GM18868 (cell line): ENCODE measurements at regions not wholly inside any gene's neighbourhood (a gene's known extent, or its start where the extent isn't known, plus 50 kb on each side); places are given as distances from the start of the nearest gene placed in this dataset.

Source experiments
- ATAC-seq: cut with Tn5 transposase; IDR thresholded peaks from one replicate; pipeline ENCODE4 v1.9.1; 2021; ENCODE audit warnings: mild to moderate bottlenecking, moderate library complexity; ENCODE audit not compliant: unreplicated experiment

DNA sequence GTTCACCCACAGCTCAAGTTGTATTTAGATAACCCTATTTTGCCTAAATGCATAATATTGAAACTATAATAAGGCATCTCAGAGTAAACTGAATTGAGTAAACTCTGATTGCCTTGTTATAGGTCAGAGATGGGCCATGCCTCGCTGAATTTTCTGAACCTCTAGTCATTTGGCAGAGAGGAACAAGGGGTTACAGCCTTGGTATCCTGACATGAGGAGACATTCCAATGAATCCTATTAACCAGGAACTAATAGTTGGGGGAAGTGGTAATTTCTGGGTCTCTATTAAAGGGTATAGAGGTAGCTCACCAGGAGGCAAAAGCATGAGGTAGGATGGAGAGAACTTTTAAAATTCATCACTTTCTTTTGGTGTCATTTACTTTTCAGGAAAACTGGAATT lies 227.4 kb upstream of the CHST9 start:
- no peak for ATAC-seq

DNA sequence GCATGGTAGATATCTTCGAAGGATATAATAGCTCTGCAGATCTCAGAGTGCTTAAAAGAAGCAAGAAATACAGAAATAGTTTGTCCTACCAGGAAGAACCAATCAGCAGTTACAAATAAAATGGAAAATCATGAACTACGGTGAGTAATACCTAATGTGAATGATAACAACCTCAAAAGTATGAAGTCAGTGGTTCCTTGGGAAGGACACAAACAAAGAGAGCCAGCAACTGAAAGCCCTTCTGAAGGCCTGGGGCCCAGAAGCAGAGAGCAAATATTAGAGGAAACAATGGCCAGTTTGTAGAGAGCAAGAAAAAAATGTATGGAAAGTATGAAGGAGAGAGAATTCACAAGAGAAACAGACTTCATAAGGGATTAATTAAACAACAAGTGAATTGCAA lies 226.8 kb upstream of the CHST9 start:
- ATAC-seq = no peak

DNA sequence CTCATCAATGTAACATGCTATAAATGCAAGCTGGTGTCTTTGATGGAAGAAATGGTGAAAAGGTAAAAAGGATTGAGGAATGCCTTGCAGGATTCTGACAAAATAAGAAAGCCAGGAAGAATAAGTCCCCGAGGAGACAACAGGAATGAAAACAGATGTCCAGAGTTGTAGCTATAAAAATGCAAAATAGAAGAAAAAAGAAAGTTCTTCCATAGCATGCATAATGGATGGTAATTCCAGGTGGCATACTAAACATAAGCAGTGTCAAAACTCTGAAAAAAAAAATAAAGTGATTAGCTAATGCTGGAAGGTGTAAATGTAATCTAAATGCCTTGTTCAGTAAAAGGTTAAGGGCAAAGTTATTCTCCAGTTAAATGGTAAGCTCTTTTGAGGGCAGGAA lies 225.9 kb upstream of the CHST9 start:
- ATAC-seq = no peak

DNA sequence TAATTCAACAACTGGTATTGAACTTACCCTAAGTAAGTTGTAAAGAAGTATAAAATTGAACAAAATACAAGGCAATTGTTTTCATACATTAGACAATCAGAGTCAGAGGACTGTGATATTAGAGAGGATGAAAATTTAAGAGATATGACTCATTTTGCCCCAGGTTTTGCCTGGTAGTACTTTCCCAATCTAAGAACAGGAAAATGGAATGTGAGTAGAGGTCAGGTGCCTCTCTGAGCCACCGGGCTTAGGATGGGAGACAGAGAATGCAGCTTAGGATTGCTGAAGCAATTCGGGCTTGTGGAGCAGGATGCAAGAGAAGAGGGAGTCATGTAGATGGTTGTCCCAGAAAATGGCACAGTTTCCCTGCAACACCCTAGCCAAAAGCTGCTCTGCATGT lies 219.7 kb upstream of the CHST9 start:
- no peak for ATAC-seq

DNA sequence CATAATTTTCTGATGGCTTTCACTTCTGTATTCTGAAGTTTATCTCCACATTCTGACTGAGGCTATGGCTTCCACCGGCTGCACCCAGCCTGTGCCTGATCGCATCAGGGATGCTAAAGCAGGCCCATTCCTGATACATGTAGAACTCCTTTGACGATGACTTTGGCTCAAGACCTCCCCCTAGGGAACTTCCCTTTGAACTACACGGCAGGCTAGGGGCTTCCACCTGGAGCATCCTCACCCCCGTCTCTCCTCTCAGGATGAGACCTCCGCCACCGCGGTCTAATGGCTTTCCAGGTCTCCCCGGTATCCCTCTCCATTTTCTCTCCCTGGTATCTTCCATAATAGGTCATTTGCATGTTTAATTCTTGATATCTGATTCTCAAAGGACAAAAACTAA lies 214.9 kb upstream of the CHST9 start:
- no peak for ATAC-seq

DNA sequence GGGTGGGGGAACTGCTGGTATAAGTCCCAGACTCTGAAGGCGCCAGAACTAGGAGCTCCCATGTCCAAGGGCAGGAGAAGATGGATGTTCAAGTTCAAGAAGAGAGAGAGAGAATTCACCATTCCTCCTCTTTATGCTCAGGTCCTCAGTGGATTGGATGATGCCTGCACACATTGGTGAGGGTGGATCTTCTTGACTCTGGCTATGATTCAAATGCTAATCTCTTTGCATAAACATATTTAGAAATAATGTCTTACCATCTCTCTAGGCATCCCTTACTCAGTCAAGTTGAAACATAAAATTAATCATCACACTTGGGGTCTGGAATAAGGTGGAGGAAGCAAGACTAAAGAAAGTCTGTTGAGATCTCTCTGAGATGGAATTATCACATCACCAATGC lies 210.6 kb upstream of the CHST9 start:
- ATAC-seq = no peak

DNA sequence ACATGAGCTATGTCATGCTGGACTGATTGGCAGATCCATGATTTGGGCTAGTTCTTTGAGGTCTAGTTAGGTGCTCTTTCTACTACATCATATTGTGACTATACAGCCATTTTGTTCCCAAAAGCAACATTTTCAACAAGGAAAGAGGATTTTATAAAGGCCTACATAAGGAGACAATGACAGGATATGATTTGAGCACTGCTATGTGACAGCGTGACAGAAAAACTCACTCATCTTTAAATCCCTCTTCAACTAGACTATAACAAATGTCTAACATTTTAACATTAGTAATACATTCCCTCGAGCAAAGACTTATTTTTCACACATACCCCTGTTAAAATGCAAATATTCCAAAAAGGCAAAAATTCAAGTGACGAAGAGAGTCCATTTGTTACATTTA lies 209.6 kb upstream of the CHST9 start:
- ATAC-seq = no peak

DNA sequence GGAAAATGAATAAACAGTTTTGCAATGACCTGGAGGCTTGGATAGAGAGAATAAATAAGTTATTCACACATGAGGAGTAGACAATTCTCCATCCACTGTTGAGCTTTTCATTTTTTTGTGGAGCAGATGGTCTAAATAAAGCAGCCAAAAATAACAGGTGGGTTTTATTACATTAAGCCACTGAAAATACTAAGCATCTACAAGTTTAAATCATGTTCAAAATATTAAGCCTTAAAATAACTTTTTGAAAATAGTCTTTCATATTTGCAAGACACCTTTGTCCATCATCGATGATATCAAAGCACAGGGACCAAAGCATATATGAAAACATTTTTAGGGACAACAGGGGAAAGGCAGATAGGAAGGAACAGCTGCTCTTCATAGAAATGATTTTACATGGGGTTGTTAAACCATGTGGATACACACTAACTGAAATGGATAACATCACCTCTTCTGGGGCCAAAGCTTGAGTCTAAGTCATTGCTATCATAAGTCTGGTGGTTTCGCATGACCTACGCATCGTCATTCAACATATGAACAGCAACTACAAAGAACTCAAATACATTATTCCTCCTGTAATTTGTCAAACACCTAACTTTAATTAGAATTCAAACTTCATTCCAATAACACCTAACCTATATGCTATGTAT lies 197.6 kb upstream of the CHST9 start:
- ATAC-seq = no peak

DNA sequence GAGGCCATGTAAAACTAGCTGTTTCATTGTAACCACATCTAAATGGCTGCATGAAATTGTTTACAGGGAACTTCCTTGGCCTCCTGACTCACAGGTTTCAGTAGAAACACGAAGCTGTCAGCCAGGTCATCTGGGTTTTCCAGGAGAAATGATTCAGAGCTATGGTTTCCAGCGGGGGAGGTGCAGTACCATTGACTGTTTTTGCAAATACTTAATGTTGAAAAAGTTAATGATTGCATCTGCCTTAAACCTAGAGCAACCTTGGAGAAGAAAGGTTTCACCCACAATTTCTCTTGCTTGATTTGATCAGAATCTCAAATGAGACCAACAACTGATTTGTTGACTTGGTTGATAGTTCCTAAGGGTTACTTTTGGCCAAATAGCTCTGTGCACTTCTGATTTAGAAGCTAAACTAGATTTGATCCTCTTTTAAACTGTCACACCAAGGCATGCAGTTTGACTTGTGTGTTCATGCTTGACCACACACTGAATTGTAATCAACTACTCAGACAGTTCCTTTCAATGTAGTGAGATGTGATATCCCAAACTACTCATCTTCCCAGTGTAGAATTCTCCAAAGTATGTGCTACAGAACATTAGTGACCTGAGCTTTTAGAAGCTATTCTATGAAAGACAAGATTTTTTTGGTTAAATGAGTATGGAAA lies 193.5 kb upstream of the CHST9 start:
- ATAC-seq = peak; percentile 67

DNA sequence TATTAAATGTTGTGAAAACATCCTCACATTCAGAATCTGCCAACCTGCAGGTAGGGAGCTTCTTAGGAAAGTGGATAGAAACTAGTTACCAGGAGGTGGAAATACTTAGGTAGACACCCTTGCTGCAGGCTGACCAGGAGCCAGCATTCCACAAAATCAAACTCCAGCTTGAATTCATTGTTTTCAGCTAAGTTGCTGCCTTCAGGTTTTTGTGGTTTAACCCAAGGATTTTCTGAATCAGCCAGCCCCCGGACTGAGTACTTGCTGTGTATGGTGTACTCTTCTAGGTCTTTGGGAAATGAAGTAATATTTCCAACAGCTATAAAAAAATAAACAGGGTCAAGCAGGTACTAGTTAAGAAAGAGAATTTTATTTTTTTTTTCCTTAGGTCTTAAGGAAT lies 192.1 kb upstream of the CHST9 start:
- no peak for ATAC-seq

DNA sequence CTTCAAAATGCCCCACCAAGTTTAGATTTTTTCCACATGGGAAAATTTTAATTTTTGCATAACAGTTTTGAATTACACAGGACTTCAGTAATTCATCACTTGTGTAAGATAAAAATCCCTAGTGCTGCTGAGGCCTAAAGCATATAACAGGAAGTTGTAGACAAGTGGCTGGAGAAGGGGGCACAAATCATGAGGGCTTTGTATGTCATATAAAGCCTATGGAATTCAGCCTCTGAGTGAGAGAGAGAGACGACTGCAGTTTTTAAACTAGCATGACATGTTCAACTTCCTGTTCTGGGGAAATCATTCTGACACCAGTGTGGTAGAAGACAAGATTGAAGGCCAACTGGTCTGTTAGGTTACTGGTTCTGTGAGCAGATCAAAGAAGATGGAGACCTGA lies 187.3 kb upstream of the CHST9 start:
- no peak for ATAC-seq

DNA sequence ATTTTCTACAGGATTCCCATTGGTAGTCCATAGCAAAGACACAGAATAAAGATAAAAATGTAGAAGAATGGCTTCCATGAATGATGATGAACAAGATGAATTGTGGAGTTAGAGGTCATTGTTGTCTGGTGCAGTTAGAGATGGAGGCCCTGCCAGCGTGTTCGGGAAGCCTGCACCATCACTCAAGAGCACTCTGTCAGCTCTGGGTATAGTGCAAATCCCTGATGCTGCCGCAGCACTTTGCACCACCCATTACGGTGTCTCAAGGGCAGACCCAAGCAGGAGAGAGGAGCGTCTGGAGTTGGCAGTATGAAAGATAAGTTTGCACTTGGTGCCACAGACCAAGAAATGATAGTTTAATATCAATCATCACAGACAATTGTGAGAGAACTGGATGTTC lies 181.6 kb upstream of the CHST9 start:
- no peak for ATAC-seq

DNA sequence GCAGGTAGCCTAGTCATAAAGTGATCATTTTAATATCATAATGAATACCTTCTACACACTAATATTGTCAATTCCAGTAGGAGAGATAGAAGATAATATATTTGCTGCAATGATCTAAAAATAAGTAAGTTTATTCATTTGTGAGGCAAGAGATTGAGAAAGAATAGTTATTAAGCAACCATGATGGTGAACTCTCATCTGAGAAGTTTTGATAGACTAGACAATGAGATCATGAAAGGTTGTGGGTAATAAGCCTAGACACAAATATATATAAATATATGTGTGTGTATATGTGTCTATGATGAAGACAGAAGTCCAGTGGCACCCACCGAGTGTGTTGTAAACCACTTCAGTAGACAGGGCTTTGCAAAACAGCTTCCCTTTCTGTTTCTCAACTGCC lies 181.0 kb upstream of the CHST9 start:
- no peak for ATAC-seq

DNA sequence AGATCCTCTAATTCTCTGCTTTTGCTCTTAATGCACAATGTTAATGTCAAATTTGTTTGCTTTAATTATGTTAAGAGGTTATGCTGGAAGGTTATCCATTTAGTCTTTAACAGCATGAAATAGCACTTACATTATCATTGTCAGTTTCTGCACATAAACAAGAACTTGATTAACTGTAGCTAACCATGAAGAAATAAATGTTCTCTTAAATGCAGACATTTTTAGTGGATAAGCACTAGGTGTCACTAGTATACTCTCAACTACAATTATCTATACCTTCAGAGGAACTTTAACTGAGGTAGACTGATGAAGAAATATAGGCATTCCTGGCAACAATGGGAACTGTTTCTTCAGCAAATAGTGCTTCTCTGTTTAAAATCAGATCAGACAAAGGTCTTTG lies 178.8 kb upstream of the CHST9 start:
- peak; percentile 46 for ATAC-seq

DNA sequence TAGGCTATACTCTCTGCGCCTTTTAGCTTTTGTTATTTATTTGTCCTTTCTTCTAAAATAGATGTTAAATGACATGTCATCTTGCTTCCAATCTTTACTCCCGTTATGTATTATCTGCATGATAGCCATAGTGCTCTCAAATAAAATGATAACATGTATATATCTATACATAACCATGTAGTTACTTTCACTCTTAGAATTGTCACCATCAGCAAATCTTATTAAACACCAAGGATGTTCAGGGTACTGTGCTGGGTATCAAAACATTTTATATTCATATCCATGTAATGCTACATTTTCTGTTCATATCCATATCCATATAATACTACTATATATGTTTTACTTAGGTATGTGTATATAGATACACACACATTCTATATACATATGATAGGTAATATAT lies 176.4 kb upstream of the CHST9 start:
- ATAC-seq = no peak

DNA sequence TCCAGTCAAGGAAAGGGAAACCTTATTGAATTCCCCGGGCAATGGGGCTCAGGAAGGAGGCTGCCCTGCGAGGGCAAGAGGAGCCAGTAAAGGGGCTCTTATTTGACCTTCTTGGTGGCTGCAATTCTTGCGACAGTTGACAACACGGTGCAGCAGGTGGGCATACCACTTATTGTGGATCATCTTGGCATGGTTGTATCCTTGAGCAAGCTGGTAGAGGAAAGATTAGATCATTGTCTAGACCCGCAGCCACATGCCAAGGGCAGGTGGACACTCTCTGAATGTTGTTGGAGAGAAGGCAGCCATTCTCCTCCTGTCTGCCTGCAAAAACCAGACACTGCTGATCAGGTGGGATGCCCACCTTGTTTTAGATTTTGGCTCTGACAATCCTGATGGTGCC lies 170.2 kb upstream of the CHST9 start:
- no peak for ATAC-seq

DNA sequence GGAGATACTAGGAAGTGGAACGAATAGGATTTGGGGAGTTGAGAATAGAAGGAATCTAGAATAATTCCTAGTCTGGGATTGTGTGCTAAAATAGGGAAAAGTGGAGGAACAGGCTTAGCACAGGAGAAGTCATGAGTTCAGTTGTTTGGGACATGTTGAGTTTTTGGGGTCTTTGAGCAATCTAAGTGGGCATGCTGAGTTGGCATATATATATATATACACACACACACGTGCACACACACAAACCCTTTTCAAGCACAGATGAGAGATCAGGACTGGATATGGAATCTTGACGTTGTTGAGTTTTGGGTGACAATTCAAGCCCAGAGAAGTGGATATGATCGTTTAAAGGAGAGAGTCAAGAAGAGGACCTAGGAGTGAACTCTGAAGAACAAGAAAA lies 168.2 kb upstream of the CHST9 start:
- ATAC-seq = no peak

DNA sequence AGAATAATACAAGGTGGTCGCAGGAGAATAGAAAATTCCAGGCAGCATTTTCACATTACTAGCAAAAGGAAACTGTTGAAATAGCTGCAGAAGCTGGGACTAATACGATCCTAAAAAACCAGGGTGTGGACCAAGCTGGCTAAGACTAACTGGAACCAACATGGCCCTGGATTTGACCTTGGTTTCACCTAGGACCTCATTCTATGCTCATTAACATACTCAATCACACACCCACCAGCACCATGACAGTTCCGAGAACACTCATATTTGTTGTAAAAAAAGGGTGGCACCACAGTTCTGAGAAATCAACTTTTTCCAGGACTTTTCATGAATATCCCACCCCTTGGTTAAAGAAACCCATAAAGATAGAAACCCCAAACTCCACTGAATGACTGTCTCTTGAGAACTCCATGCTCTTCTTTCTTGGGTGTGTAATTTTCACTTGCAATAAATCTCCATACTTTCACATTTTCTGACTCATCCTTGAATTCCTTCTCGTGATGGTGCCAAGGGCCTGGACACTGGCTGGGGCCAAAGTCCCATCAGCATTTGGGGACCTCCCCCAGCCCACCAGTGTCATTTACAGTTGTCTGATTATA lies 164.3 kb upstream of the CHST9 start:
- ATAC-seq = no peak

DNA sequence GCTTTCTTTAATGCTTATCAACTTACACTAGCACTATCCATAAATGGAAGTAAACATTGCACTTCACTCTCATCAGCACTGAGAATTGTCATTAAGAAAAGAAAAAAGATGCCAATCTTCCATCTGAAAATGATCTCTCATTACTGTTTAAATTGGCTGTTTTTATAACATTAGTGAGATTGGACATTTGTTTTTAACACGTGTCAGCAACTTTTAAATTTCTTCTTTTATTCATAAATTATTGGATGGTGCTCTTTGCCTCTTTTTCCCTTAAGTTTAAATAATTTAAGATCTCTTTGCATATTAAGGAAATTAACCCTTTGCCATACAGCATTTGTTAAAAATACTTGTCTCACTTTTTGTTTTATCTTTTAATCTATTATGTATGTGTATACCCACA lies 146.5 kb upstream of the CHST9 start:
- ATAC-seq = no peak

DNA sequence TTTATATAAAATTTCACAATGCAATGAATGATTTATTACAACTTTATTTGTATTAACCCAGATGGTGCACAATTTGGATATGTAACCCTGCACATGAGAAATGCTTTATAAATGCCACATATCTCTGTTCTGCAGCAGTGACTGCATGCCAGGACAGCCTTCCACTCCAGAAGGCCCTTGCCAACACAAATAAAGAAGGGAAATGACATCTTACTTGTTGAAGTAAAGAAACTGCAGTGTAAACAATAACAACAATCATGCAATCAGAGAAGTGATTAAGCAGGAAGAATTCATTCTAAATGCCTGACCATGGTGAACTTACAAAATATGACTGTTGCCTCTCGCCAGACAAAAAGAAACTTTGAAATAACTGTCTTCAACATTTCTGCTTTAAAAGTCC lies 129.9 kb upstream of the CHST9 start:
- ATAC-seq = no peak

DNA sequence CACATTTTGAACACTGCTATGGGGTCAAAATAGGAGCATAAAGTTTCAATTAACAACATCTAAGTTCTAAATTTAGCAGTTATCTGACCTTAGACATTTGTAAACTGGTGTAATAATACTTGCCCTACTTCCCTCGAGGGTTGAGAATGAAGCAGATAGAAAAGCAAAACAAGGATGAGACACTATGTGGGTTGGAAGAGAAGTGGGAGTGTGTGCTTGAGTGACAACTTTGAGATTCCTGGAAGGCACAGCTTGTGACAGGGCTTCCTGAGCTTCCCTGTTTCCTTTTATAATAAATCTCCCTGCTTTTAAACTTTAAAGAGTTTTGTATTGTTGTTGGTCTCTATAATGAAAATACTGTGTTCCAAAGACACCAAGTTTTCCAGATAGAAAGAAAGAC lies 128.6 kb upstream of the CHST9 start:
- ATAC-seq = no peak

DNA sequence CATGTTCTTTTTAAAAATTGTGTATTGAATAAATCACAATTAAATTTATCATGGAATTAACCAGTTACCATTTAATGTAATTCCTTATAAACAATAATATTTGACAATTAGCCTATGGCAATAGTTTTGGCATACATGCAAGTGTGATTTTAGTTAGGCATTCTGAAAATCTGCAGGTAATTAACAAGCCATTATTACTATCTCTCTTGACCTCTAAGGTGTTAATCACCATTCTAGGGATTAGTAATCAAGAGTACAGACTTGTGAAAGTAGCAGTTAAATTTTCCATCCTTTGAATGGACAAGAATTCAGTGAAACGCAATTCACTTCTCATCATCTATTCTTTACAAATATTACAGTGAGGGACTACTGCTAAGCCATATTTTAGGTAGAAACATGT lies 127.7 kb upstream of the CHST9 start:
- ATAC-seq = no peak

DNA sequence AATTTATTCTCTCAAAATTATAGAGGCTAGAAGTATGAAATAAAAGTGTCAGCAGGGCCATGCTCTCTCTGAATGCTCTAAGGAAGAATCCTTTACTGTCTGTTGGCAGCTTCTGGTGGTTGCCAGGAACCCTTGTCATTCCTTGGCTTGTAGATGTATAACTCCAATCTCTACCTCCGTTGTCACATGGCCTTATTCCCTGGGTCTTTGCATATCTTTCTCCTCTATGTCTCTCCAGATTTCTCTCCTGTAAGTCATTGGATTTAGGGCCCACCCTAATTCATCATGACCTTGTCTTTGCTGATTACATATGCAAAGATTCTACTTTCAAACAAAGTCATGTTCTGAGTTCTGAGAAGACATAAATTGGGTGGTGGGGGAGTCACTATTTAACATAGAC lies 127.0 kb upstream of the CHST9 start:
- ATAC-seq = no peak
